Neural cell (in vitro differentiated cells): ENCODE measurements at regions not wholly inside any gene's neighbourhood (a gene's known extent, or its start where the extent isn't known, plus 50 kb on each side); places are given as distances from the start of the nearest gene placed in this dataset.

ENCODE experiments used
- H2AFZ ChIP-seq: fragments of 200-600, 300-800 bp; sonication (generic), shearing (Covaris generic); 2 replicates; pipeline ENCODE4 v1.6.0; 2014; ENCODE audit warnings: low read depth, mild to moderate bottlenecking, antibody characterized with exemption, low read length, moderate library complexity
- H3F3A ChIP-seq: fragments of 200-600 bp; shearing (Covaris generic); 2 replicates; pipeline ENCODE4 v1.6.1; 2016; ENCODE audit warnings: mild to moderate bottlenecking, moderate library complexity, mixed read lengths, antibody characterized with exemption, low read length; ENCODE audit not compliant: insufficient read depth, poor library complexity, severe bottlenecking
- H3K27ac ChIP-seq: fragments of 200-600, 300-800 bp; sonication (generic), shearing (Covaris generic); 2 replicates; pipeline ENCODE4 v1.5.1; 2014; ENCODE audit warnings: mild to moderate bottlenecking, low read length, moderate library complexity
- H3K27me3 ChIP-seq: fragments of 300-800, 200-600 bp; sonication (generic), shearing (Covaris generic); 2 replicates; pipeline ENCODE4 v1.6.0; 2014; ENCODE audit warnings: mild to moderate bottlenecking, low read depth, low read length, moderate library complexity; ENCODE audit not compliant: insufficient read depth
- H3K36me3 ChIP-seq: fragments of 300-800, 200-600 bp; sonication (generic), shearing (Covaris generic); 2 replicates; pipeline ENCODE4 v1.5.1; 2014; ENCODE audit warnings: mild to moderate bottlenecking, antibody characterized with exemption, low read length, moderate library complexity; ENCODE audit not compliant: insufficient read depth
- H3K4me2 ChIP-seq: fragments of 300-800, 200-600 bp; sonication (generic), shearing (Covaris generic); 2 replicates; pipeline ENCODE4 v1.6.0; 2014; ENCODE audit warnings: mild to moderate bottlenecking, low read length
- H3K4me3 ChIP-seq: fragments of 300-800, 200-600 bp; sonication (generic), shearing (Covaris generic); 2 replicates; pipeline ENCODE4 v1.5.1; 2014; ENCODE audit warnings: mild to moderate bottlenecking, low read length, moderate library complexity
- H3K79me2 ChIP-seq: fragments of 200-600 bp; shearing (Covaris generic); replicated peaks from 2 replicates; pipeline ENCODE4 v1.6.0; 2014; ENCODE audit warnings: mild to moderate bottlenecking, low read length, moderate library complexity; ENCODE audit not compliant: insufficient read depth
- H3K9ac ChIP-seq: fragments of 300-800, 200-600 bp; sonication (generic), shearing (Covaris generic); 2 replicates; pipeline ENCODE4 v1.6.1; 2016; ENCODE audit warnings: mild to moderate bottlenecking, low read length, mixed read lengths
- H3K9me2 ChIP-seq: fragments of 200-600 bp; shearing (Covaris generic); 2 replicates; pipeline ENCODE4 v1.6.1; 2016; ENCODE audit warnings: mild to moderate bottlenecking, low read length, mixed read lengths; ENCODE audit not compliant: insufficient read depth
- H3K9me3 ChIP-seq: fragments of 200-600, 300-800 bp; sonication (generic), shearing (Covaris generic); 2 replicates; pipeline ENCODE4 v1.6.1; 2016; ENCODE audit warnings: mild to moderate bottlenecking, mixed run types, low read length, moderate library complexity, mixed read lengths
- H4K20me1 ChIP-seq: fragments of 200-600 bp; shearing (Covaris generic); 2 replicates; pipeline ENCODE4 v1.6.1; 2016; ENCODE audit warnings: mild to moderate bottlenecking, mixed run types; ENCODE audit not compliant: insufficient read depth
- EP300 ChIP-seq: fragments of 450-650 bp; conservative IDR thresholded peaks from 2 replicates; pipeline ENCODE4 v1.6.1; 2014; ENCODE audit warnings: antibody characterized with exemption, mild to moderate bottlenecking, moderate library complexity; ENCODE audit not compliant: poor library complexity, severe bottlenecking
- EZH2 ChIP-seq: fragments of 200-600, 300-800 bp; shearing (Covaris generic), sonication (generic); IDR thresholded peaks from 2 replicates; pipeline ENCODE4 v1.6.1; 2014; ENCODE audit warnings: antibody characterized with exemption, low read length, borderline replicate concordance, mild to moderate bottlenecking; ENCODE audit not compliant: insufficient read depth, poor library complexity, severe bottlenecking
- MXI1 ChIP-seq: fragments of 450-650 bp; conservative IDR thresholded peaks from 2 replicates; pipeline ENCODE4 v1.6.1; 2014; ENCODE audit warnings: antibody characterized with exemption, mild to moderate bottlenecking; ENCODE audit not compliant: poor library complexity, severe bottlenecking
- POLR2AphosphoS5 ChIP-seq: IDR thresholded peaks from 2 replicates; pipeline ENCODE4 v1.6.1; 2012
- RAD21 ChIP-seq: fragments of 450-650 bp; conservative IDR thresholded peaks from 2 replicates; pipeline ENCODE4 v1.6.1; 2014; ENCODE audit warnings: antibody characterized with exemption, mild to moderate bottlenecking, moderate library complexity
- REST ChIP-seq: IDR thresholded peaks from 2 replicates; pipeline ENCODE4 v1.6.1; 2012; ENCODE audit warnings: borderline replicate concordance
- SMC3 ChIP-seq: fragments of 450-650 bp; conservative IDR thresholded peaks from 2 replicates; pipeline ENCODE4 v1.6.1; 2014; ENCODE audit warnings: antibody characterized with exemption, mild to moderate bottlenecking, moderate library complexity; ENCODE audit not compliant: poor library complexity
- TAF1 ChIP-seq: IDR thresholded peaks from 2 replicates; pipeline ENCODE4 v1.6.1; 2012; ENCODE audit warnings: low read depth
- TF ChIP-seq, protein P1 (sequence below): fragments of 450-650 bp; IDR thresholded peaks from 2 replicates; pipeline ENCODE4 v1.5.1; 2014; ENCODE audit warnings: antibody characterized with exemption, mild to moderate bottlenecking, moderate library complexity; ENCODE audit not compliant: poor library complexity, severe bottlenecking

DNA sequence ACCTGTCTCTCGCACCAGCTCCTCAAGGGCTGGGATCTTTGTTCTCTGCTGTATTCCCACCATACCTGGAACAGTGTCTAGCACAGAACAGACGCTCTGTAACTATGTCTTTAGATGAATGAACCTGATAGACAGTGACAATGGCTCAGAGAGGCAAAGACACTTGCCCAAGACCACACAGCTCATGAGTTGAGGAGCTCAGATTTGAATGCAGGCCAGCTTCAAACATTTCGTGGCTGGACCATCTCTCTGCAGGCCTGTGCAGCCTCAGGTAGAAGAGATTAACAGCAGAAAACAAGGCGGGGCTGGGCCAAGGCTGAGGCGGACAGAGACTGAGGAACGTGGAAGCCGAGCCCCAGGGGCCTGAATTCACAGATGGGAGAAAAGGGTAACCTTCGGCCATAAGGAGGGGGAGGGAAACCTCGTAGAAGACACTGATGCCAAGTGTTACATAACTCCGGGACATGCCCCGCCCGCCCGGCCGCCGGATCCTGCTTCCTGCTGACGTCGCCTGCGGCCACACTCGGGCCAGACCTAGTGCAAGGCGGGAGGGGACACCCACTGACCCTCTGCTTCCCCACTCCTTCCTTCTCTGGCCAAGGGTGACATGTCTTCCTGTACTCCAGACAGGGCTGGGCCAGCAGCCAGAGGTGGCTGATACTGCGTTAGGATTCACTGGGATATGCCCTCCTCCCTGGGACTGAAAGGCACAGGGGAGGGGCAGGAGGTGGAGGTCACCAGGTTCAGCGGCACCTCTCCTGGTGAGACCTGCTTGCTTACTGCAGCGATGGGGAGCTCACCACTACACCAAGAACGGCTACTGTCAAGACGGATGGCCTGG lies 86.8 kb downstream of the RFLNA start:
- no peaks in the 10 kb centered on the region for H3K79me2 ChIP-seq
- no peak overlapping the region for H3K4me3 ChIP-seq
- H3K9ac ChIP-seq: no peak overlapping the region
- no peaks in the 10 kb centered on the region for H3K27me3 ChIP-seq
- no peak overlapping the region for H3K27ac ChIP-seq
- TF ChIP-seq REST: no peak
- TF ChIP-seq RAD21: no peak
- no peak for TF ChIP-seq TAF1
- no peak for TF ChIP-seq EZH2
- TF ChIP-seq MXI1: no peak
- no peak for TF ChIP-seq EP300
- no peak for TF ChIP-seq SMC3
- TF ChIP-seq POLR2AphosphoS5: no peak
- TF ChIP-seq, protein P1, sequence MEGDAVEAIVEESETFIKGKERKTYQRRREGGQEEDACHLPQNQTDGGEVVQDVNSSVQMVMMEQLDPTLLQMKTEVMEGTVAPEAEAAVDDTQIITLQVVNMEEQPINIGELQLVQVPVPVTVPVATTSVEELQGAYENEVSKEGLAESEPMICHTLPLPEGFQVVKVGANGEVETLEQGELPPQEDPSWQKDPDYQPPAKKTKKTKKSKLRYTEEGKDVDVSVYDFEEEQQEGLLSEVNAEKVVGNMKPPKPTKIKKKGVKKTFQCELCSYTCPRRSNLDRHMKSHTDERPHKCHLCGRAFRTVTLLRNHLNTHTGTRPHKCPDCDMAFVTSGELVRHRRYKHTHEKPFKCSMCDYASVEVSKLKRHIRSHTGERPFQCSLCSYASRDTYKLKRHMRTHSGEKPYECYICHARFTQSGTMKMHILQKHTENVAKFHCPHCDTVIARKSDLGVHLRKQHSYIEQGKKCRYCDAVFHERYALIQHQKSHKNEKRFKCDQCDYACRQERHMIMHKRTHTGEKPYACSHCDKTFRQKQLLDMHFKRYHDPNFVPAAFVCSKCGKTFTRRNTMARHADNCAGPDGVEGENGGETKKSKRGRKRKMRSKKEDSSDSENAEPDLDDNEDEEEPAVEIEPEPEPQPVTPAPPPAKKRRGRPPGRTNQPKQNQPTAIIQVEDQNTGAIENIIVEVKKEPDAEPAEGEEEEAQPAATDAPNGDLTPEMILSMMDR: no peak
- no peaks in the 10 kb centered on the region for H3K36me3 ChIP-seq
- H3K4me2 ChIP-seq: no peak overlapping the region
- H3K9me2 ChIP-seq: no peaks in the 10 kb centered on the region
- no peak overlapping the region for H2AFZ ChIP-seq
- no peaks in the 10 kb centered on the region for H3K9me3 ChIP-seq
- H4K20me1 ChIP-seq: no peaks in the 10 kb centered on the region
- no peaks in the 10 kb centered on the region for H3F3A ChIP-seq

DNA sequence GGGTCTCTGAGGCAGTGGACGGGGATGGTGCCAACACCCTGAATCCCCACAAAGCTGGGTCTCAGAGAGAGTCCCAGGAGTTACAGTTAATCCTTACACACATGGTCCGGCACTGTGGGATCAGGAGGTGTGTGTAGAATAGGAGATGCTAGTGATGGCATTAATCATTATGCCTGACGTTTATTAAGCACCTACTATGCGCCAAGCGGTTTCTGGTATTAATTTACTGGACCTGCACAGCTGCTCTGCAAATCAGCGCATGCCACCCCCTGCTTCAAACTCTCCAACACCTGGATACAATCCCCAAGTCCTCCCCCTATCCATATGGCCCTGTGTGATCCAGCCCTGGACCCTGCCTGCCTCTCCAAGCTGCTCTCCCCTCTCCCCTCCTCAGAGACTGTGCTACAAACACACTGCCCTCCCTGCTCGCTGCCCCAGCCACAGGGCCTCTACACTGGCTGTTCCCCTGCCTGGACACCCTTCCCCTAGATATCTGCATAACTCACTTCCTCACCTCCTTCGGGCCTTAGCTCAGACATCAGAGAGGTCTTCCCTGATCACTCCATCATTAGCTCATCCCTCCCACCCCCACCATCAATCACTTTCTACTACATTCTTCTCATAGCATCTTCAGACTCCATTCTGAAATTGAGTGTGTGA lies 86.0 kb downstream of the RFLNA start:
- Histone ChIP-seq H3K79me2 (no peaks in the 10 kb centered on the region), H3K9ac (no peak overlapping the region), H3F3A (no peaks in the 10 kb centered on the region), H3K9me2 (no peaks in the 10 kb centered on the region), H3K4me3 (no peak overlapping the region), H3K27ac (no peak overlapping the region), H3K9me3 (no peaks in the 10 kb centered on the region), H3K4me2 (no peak overlapping the region), H2AFZ (no peak overlapping the region), H3K27me3 (no peaks in the 10 kb centered on the region), H3K36me3 (no peaks in the 10 kb centered on the region), H4K20me1 (no peaks in the 10 kb centered on the region)
- TF ChIP-seq RAD21 (no peak), EZH2 (no peak), SMC3 (no peak), TAF1 (no peak), EP300 (no peak), POLR2AphosphoS5 (no peak), MXI1 (no peak), REST (no peak)
- TF ChIP-seq, protein P1: no peak
